ENCODE measurements at regions not wholly inside any gene's neighbourhood (a gene's known extent, or its start where the extent isn't known, plus 50 kb on each side); places are given as distances from the start of the nearest gene placed in this dataset.
A peak's percentile ranks its signal among the peaks of the same experiment; 100 is the strongest.
"Not testable (repeated sequence)": the region's sequence is repeated elsewhere in the genome, so short reads cannot be mapped to it uniquely, and the experiment has no call there.

- DNase-seq (ENCODE audit: low spot score) (no peak), ATAC-seq (no peak)
- H3K9me3 Mint-ChIP-seq: no peaks in the 10 kb centered on the region
- H3K36me3 Mint-ChIP-seq: no peaks in the 10 kb centered on the region
- H3K4me1 Mint-ChIP-seq (ENCODE audit: low read depth in 2 of 2): peaks cover 4 to 12% of the 10 kb centered on the region in 2 donors
- no peak overlapping the region for H3K27ac Mint-ChIP-seq
- H3K27me3 Mint-ChIP-seq: no peaks in the 10 kb centered on the region
- no peak overlapping the region for H3K4me3 Mint-ChIP-seq
These were observed 993.9 kb downstream of the VRK1 start for GRCh38 chr14:97791072-97791471.

DNA sequence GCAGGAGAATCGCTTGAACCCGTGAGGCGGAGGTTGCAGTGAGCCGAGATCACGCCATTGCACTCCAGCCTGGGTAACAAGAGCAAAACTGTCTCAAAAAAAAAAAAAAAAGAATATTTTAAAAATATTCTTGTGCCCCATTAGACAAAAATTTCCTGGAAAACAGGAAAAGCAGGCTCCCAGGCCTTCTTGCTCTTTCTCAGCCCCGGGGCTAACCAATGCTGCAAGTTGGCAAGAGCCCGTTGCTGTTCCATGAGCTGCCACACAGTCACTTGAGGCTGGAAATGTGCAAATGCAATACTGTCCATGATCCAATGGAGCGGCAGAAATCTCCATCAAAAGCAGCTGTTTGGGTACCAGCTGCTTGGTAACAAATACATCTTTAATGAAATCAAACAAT lies 994.7 kb downstream of the VRK1 start:
- Mint-ChIP-seq H3K4me1 (ENCODE audit: low read depth in 2 of 2) (peaks cover 4 to 12% of the 10 kb centered on the region in 2 donors), H3K36me3 (no peaks in the 10 kb centered on the region), H3K4me3 (no peak overlapping the region), H3K9me3 (no peaks in the 10 kb centered on the region), H3K27me3 (no peaks in the 10 kb centered on the region), H3K27ac (no peak overlapping the region)
- ATAC-seq (no peak), DNase-seq (ENCODE audit: low spot score) (no peak)

GRCh38 chr14:97796511-97796910 lies 999.3 kb downstream of the VRK1 start:
- no peaks in the 10 kb centered on the region for H3K9me3 Mint-ChIP-seq
- H3K36me3 Mint-ChIP-seq: no peaks in the 10 kb centered on the region
- ATAC-seq: peak in 1 of 2 donors; percentile 53
- no peak for DNase-seq (ENCODE audit: low spot score)
- H3K27ac Mint-ChIP-seq: no peak overlapping the region
- H3K27me3 Mint-ChIP-seq: no peaks in the 10 kb centered on the region
- no peak overlapping the region for H3K4me3 Mint-ChIP-seq
- H3K4me1 Mint-ChIP-seq (ENCODE audit: low read depth in 2 of 2): no peaks in the 10 kb centered on the region

- H3K4me3 Mint-ChIP-seq: no peak overlapping the region
- no peak for ATAC-seq
These were observed 1001.0 kb downstream of the VRK1 start for GRCh38 chr14:97798176-97798575.

DNA sequence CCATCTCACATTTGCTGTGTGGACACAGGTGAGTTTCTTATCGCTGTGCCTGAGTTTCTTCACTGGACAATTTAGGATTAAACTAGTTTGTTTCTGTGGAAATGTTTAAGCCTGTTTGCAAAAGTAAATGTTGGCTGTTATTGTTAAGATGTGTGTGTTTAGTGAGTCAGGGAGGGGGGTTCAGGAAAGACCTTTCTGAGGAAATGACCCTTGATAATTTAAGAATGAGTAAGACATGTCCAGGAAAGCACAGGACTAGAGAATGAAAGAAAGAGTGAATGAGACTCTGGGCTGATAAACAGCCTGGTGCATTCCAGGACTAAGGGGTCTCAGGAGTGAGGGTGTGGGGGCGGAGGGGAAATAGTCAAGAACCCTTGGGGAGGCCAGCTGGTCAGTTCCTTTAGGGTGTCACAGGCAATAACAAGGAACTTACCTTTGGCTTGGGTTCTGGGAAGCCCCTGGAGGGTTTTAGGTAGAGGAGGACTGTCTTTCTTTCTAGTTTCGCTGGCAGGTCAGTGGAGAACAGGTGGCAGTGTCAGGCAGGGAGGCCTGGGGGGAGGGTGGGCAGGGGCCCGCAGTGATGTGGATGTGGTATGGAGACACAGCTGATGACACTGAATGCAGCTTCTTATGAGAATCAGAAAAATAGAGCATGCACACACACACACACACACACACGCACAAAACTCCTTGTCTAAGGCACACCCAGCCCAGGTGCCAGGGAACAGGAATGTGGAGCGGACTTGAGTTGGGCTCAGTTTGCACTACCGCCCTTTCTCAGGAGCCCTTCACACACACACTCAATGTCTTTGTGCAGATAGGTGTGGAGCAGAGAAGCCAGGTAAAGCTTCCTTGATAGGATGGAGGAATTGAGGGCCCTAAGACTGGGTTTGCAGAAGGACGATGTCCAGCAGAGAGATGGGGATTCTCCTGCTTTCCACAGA lies 1005.5 kb downstream of the VRK1 start:
- Mint-ChIP-seq H3K36me3 (no peaks in the 10 kb centered on the region), H3K27me3 (peaks cover 0 to 7% of the 10 kb centered on the region in 2 donors), H3K4me1 (ENCODE audit: low read depth in 2 of 2) (no peaks in the 10 kb centered on the region), H3K4me3 (no peak overlapping the region), H3K9me3 (no peaks in the 10 kb centered on the region), H3K27ac (no peak overlapping the region)
- DNase-seq (ENCODE audit: low spot score) (no peak), ATAC-seq (no peak)

More at GRCh38 chr14:97798176-97798575, 1001.0 kb downstream of the VRK1 start:
- no peak overlapping the region for H3K27ac Mint-ChIP-seq
- H3K27me3 Mint-ChIP-seq: no peaks in the 10 kb centered on the region
- H3K36me3 Mint-ChIP-seq: no peaks in the 10 kb centered on the region
- H3K4me1 Mint-ChIP-seq (ENCODE audit: low read depth in 2 of 2): no peaks in the 10 kb centered on the region
- DNase-seq (ENCODE audit: low spot score): no peak
- H3K9me3 Mint-ChIP-seq: no peaks in the 10 kb centered on the region

GRCh38 chr14:97804056-97804455 lies 1006.9 kb downstream of the VRK1 start:
- ATAC-seq (no peak), DNase-seq (ENCODE audit: low spot score) (no peak)
- Mint-ChIP-seq H3K36me3 (no peaks in the 10 kb centered on the region), H3K4me3 (no peak overlapping the region), H3K27me3 (peaks cover under 1 to 7% of the 10 kb centered on the region in 2 donors), H3K27ac (no peak overlapping the region), H3K9me3 (no peaks in the 10 kb centered on the region), H3K4me1 (ENCODE audit: low read depth in 2 of 2) (no peaks in the 10 kb centered on the region)

GRCh38 chr14:97806891-97807290 lies 1009.7 kb downstream of the VRK1 start:
- ATAC-seq (no peak), DNase-seq (ENCODE audit: low spot score) (no peak)
- H3K27me3 Mint-ChIP-seq: peaks cover 7 to 13% of the 10 kb centered on the region in 2 donors
- H3K9me3 Mint-ChIP-seq: peaks cover 3% of the 10 kb centered on the region
- no peak overlapping the region for H3K4me3 Mint-ChIP-seq
- no peak overlapping the region for H3K27ac Mint-ChIP-seq
- no peaks in the 10 kb centered on the region for H3K36me3 Mint-ChIP-seq
- no peaks in the 10 kb centered on the region for H3K4me1 Mint-ChIP-seq (ENCODE audit: low read depth in 2 of 2)

- not testable (repeated sequence) for H3K4me1 Mint-ChIP-seq (ENCODE audit: low read depth in 2 of 2); ATAC-seq; H3K9me3 Mint-ChIP-seq; H3K27ac Mint-ChIP-seq; H3K36me3 Mint-ChIP-seq; DNase-seq (ENCODE audit: low spot score); H3K4me3 Mint-ChIP-seq
- H3K27me3 Mint-ChIP-seq: peaks cover 7 to 13% of the 10 kb centered on the region in 2 donors
These were observed 1011.4 kb downstream of the VRK1 start for GRCh38 chr14:97808541-97808940.

DNA sequence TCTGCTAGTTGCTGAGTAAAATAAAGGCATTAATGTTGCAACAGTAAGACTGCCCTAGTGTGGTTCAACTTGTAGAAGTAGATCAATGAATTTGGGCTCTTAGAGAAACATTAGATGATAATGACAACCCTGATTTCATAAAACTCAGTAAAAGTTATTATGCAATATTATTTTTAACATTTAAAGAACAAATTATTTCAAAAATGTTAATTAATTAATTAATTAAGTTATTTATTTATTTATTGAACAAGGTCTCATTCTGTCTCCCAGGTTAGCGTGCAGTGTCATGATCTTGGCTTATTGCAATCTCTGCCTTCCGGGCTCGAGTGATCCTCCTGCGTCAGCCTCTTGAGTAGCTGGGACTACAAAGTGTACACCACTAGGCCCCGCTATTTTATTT lies 1016.4 kb downstream of the VRK1 start:
- Mint-ChIP-seq H3K27me3 (peaks cover 7 to 9% of the 10 kb centered on the region in 2 donors), H3K36me3 (no peaks in the 10 kb centered on the region), H3K9me3 (peaks cover 3% of the 10 kb centered on the region), H3K4me3 (no peak overlapping the region), H3K27ac (no peak overlapping the region), H3K4me1 (ENCODE audit: low read depth in 2 of 2) (no peaks in the 10 kb centered on the region)
- no peak for DNase-seq (ENCODE audit: low spot score)
- no peak for ATAC-seq

DNA sequence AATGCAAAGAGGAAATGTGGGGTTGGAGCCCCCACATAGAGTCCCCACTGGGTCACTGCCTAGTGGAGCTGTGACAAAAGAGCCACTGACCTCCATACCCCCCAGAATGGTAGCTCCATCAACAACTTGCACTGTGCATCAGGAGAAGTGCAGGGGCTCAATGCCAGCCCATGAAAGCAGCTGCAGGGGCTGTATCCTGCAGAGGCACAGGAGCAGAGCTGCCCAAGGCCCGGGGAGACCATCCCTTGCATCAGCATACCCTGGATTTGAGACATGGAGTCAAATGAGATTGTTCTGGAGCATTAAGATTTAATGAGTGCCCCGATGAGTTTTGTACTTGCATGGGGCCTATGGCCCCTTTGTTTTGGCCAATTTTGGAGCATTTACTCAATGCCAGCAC lies 1023.6 kb downstream of the VRK1 start:
- DNase-seq (ENCODE audit: low spot score) (no peak), ATAC-seq (no peak)
- Mint-ChIP-seq H3K4me3 (no peak overlapping the region), H3K36me3 (peaks cover 9% of the 10 kb centered on the region), H3K4me1 (ENCODE audit: low read depth in 2 of 2) (peaks cover 15 to 17% of the 10 kb centered on the region in 2 donors), H3K27ac (no peak overlapping the region), H3K9me3 (peaks cover 5% of the 10 kb centered on the region), H3K27me3 (no peaks in the 10 kb centered on the region)

DNA sequence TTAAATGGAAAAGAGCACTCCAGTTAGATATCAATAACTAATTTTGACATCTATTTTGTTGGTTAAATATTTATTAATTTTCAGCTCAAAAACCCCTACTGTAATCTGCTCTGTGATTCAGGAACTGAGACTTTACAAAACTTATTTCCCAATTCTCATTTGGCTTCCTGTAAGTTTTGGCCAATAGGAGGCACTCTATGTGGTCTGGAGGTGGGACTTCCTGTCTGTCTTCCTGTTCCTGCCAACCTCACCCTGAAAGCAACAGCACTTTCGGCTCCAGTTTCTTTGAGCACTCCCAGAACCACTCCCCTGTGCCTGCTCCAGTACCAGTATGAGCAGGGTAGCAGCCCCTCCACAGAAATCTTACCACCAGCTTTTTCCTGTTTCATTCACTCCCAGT lies 1027.0 kb downstream of the VRK1 start:
- Mint-ChIP-seq H3K4me1 (ENCODE audit: low read depth in 2 of 2) (peaks cover 15 to 17% of the 10 kb centered on the region in 2 donors), H3K27ac (peak overlapping the region in 1 of 2 donors; percentile 64), H3K27me3 (no peaks in the 10 kb centered on the region), H3K9me3 (peaks cover 5% of the 10 kb centered on the region), H3K36me3 (peaks cover 9% of the 10 kb centered on the region), H3K4me3 (no peak overlapping the region)
- DNase-seq (ENCODE audit: low spot score) (no peak), ATAC-seq (peak; percentile 41 to 75)

- Mint-ChIP-seq H3K27ac (no peak overlapping the region), H3K36me3 (peaks cover 9% of the 10 kb centered on the region), H3K27me3 (peaks cover 0 to 4% of the 10 kb centered on the region in 2 donors), H3K4me3 (no peak overlapping the region), H3K4me1 (ENCODE audit: low read depth in 2 of 2) (peaks cover 9 to 10% of the 10 kb centered on the region in 2 donors), H3K9me3 (peaks cover 5% of the 10 kb centered on the region)
- no peak for DNase-seq (ENCODE audit: low spot score)
- no peak for ATAC-seq
These were observed 1030.6 kb downstream of the VRK1 start for GRCh38 chr14:97827746-97828145.

DNA sequence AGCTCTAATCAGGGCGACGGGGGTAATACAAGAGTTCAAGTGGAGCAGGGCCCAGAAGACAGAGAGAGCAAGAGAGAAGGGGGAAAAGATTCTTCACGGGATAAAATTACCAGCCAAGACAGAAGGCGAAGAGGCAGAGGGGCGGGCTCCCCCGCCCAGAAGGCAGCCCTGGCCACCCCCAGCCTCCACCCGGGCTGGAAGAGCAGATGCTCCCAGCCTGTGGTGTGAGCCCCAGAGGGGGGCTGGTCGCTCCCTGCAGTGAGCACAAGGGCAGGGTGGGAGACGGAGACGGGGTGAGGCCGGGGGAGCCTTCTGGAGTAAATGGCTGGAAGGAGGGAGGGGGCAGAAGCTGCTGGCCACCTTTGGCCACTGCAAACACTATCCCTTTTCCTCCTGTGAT lies 1035.6 kb downstream of the VRK1 start:
- DNase-seq (ENCODE audit: low spot score) (no peak), ATAC-seq (no peak)
- H3K4me3 Mint-ChIP-seq: no peak overlapping the region
- H3K4me1 Mint-ChIP-seq (ENCODE audit: low read depth in 2 of 2): no peaks in the 10 kb centered on the region
- H3K9me3 Mint-ChIP-seq: no peaks in the 10 kb centered on the region
- H3K27me3 Mint-ChIP-seq: peaks cover 0 to 13% of the 10 kb centered on the region in 2 donors
- H3K27ac Mint-ChIP-seq: no peak overlapping the region
- H3K36me3 Mint-ChIP-seq: no peaks in the 10 kb centered on the region

- peaks cover 5 to 8% of the 10 kb centered on the region in 2 donors for H3K4me1 Mint-ChIP-seq (ENCODE audit: low read depth in 2 of 2)
- peaks cover 11 to 16% of the 10 kb centered on the region in 2 donors for H3K27me3 Mint-ChIP-seq
- H3K4me3 Mint-ChIP-seq: no peak overlapping the region
- H3K9me3 Mint-ChIP-seq: no peaks in the 10 kb centered on the region
- no peak overlapping the region for H3K27ac Mint-ChIP-seq
- no peak for DNase-seq (ENCODE audit: low spot score)
- ATAC-seq: no peak
- H3K36me3 Mint-ChIP-seq: no peaks in the 10 kb centered on the region
These were observed 1041.8 kb downstream of the VRK1 start for GRCh38 chr14:97838986-97839385.

All from natural killer cell treated with Interleukin-12 subunit alpha and Interleukin-12 subunit beta and Interleukin-15 and Interleukin-18, amount 100 ng/mL, for 72 hours (primary cell).